Spleen (tissue), 11 donors: ENCODE measurements at regions not wholly inside any gene's neighbourhood (a gene's known extent, or its start where the extent isn't known, plus 50 kb on each side); places are given as distances from the start of the nearest gene placed in this dataset.

Source experiments
- DNase-seq: peaks from one replicate; pipeline ENCODE4 v3.0.0-alpha.2; 2020
- H3K27ac ChIP-seq, 8 donors: fragments of 200-600 bp; sonication (generic) in 7 of 8; 1 replicate in 4 of 8; 2 replicates in 4 of 8; pipeline versions ENCODE4 v1.5.0 to v1.8.0; 2016 to 2021; ENCODE audit warnings: inconsistent platforms in 4 of 8, mild to moderate bottlenecking in 4 of 8, moderate library complexity in 1 of 8
- H3K27me3 ChIP-seq, 7 donors: fragments of 200-600 bp; sonication (generic) in 6 of 7; replicated peaks in 1 of 7; 1 replicate in 4 of 7; 2 replicates in 3 of 7; pipeline versions ENCODE4 v1.5.0 to v1.8.0; 2016 to 2021; ENCODE audit warnings: inconsistent platforms in 3 of 7, mild to moderate bottlenecking in 1 of 7
- H3K36me3 ChIP-seq, 6 donors: fragments of 200-600 bp; sonication (generic) in 5 of 6; 1 replicate in 4 of 6; 2 replicates in 2 of 6; pipeline versions ENCODE4 v1.5.0 to v1.8.0; 2016 to 2021; ENCODE audit warnings: inconsistent platforms in 2 of 6
- H3K4me1 ChIP-seq, 6 donors: fragments of 200-600 bp; sonication (generic) in 5 of 6; 1 replicate in 3 of 6; 2 replicates in 3 of 6; pipeline versions ENCODE4 v1.5.0 to v1.8.0; 2016 to 2021; ENCODE audit warnings: inconsistent platforms in 3 of 6
- H3K4me3 ChIP-seq, 8 donors: fragments of 200-600 bp; sonication (generic) in 7 of 8; 1 replicate in 4 of 8; 2 replicates in 4 of 8; pipeline versions ENCODE4 v1.5.0 to v1.8.0; 2016 to 2021; ENCODE audit warnings: inconsistent platforms in 4 of 8, mild to moderate bottlenecking in 4 of 8, moderate library complexity in 2 of 8
- H3K9me3 ChIP-seq, 8 donors: fragments of 200-600 bp; sonication (generic) in 7 of 8; 1 replicate in 4 of 8; 2 replicates in 4 of 8; pipeline versions ENCODE4 v1.5.0 to v1.8.0; 2016 to 2021; ENCODE audit warnings: inconsistent platforms in 4 of 8
- CTCF ChIP-seq, 11 experiments: fragments of 200-600 bp in 7 of 11; fragments of 450-650 bp in 4 of 11; sonication (generic) in 4 of 11; IDR thresholded peaks in 8 of 11; conservative IDR thresholded peaks in 3 of 11; 1 replicate in 7 of 11; 2 replicates in 4 of 11; pipeline versions ENCODE4 v1.4.0 to v1.8.0; 2016 to 2021; ENCODE audit warnings: antibody characterized with exemption in 11 of 11, inconsistent platforms in 4 of 11, mild to moderate bottlenecking in 1 of 11
- POLR2A ChIP-seq, 3 donors: fragments of 450-650 bp; IDR thresholded peaks; one replicate each; pipeline ENCODE4 v1.5.1; 2017; ENCODE audit warnings: antibody characterized with exemption in 3 of 3, mild to moderate bottlenecking in 1 of 3
- POLR2AphosphoS5 ChIP-seq, 3 donors: sonication (generic); formaldehyde crosslinking; IDR thresholded peaks; one replicate each; pipeline ENCODE4 v1.5.1; 2017; ENCODE audit warnings: antibody characterized with exemption in 3 of 3
- WGBS, 5 donors: extraction: QIAGEN DNeasy Blood & Tissue Kit in 3 of 5; methylation state at CpG; one replicate each; pipeline versions ENCODE4 v1.1.5 to v1.1.7; 2013 to 2018; 5-methylcytosine and 5-hydroxymethylcytosine counted together
- intact Hi-C: fragments of 100-400 bp; cut with DNase I; formaldehyde crosslinking; loops from one replicate; pipeline ENCODE4 v1.15.0; 2023; ENCODE audit warnings: low total_unique reads
- donor health status: healthy with polysubstance abuse.
- donor health status: DM: no; HTN: no; CAD: no; lungs with moderate emphysema.
- donor health status: DM: no; HTN: no; CAD: no.
- donor health status: Bipolar disorder and iron deficiency.
- donor health status: healthy.
- donor health status: DM: no; HTN: no; CAD: no.
- donor health status: DM: yes; HTN: yes; CAD: no.

- no peaks in the 10 kb centered on the region for H3K36me3 ChIP-seq
- DNase-seq, result no peak
- intact Hi-C loops, result no loop called here
- H3K27me3 ChIP-seq, result no peaks in the 10 kb centered on the region
- H3K4me3 ChIP-seq, result no peak overlapping the region
- TF ChIP-seq CTCF (IDR thresholded peaks at IDR 0.05 in 8 of 11, conservative IDR thresholded peaks at IDR 0.05 in 3 of 11) (no peak), POLR2AphosphoS5 (IDR thresholded peaks at IDR 0.05) (no peak), POLR2A (IDR thresholded peaks at IDR 0.05) (no peak)
- WGBS, 5 donors, result 37 to 59% (median 45%) methylated on average over 1 of the region's 1 CpG
- no peaks in the 10 kb centered on the region for H3K9me3 ChIP-seq
- no peaks in the 10 kb centered on the region for H3K4me1 ChIP-seq
- H3K27ac ChIP-seq, result no peak overlapping the region
These were observed 277.9 kb upstream of the IRAK1BP1 start for GRCh38 chr6:78589436-78589835.

GRCh38 chr6:78593898-78594667, 273.3 kb upstream of the IRAK1BP1 start:
- WGBS, 5 donors, result 77 to 88% (median 83%) methylated on average over 5 of the region's 5 CpGs

GRCh38 chr6:78594668-78595066, 272.7 kb upstream of the IRAK1BP1 start:
- Histone ChIP-seq H3K36me3 (no peaks in the 10 kb centered on the region), H3K4me1 (no peaks in the 10 kb centered on the region), H3K27me3 (no peaks in the 10 kb centered on the region), H3K9me3 (no peaks in the 10 kb centered on the region), H3K27ac (no peak overlapping the region), H3K4me3 (no peak overlapping the region)
- no peak for TF ChIP-seq POLR2A (IDR thresholded peaks at IDR 0.05)
- 79 to 92% (median 87%) methylated on average over 2 of the region's 2 CpGs for WGBS, 5 donors
- no peak for DNase-seq
- intact Hi-C loops, result no loop called here

More at GRCh38 chr6:78593898-78594667, 273.3 kb upstream of the IRAK1BP1 start:
- H3K36me3 ChIP-seq, result no peaks in the 10 kb centered on the region
- H3K27ac ChIP-seq, result no peak overlapping the region
- H3K4me1 ChIP-seq, result no peaks in the 10 kb centered on the region
- H3K27me3 ChIP-seq, result no peaks in the 10 kb centered on the region
- DNase-seq, result no peak
- TF ChIP-seq POLR2AphosphoS5 (IDR thresholded peaks at IDR 0.05), result no peak
- no peaks in the 10 kb centered on the region for H3K9me3 ChIP-seq
- intact Hi-C loops, result no loop called here
- no peak overlapping the region for H3K4me3 ChIP-seq

- no peaks in the 10 kb centered on the region for H3K36me3 ChIP-seq
- intact Hi-C loops, result no loop called here
- H3K4me1 ChIP-seq, result no peaks in the 10 kb centered on the region
- WGBS, 5 donors, result 74 to 90% (median 81%) methylated on average over 5 of the region's 5 CpGs
- no peak overlapping the region for H3K4me3 ChIP-seq
- no peaks in the 10 kb centered on the region for H3K27me3 ChIP-seq
- DNase-seq, result no peak
- no peaks in the 10 kb centered on the region for H3K9me3 ChIP-seq
- H3K27ac ChIP-seq, result no peak overlapping the region
- TF ChIP-seq CTCF (IDR thresholded peaks at IDR 0.05 in 8 of 11, conservative IDR thresholded peaks at IDR 0.05 in 3 of 11) (no peak), POLR2A (IDR thresholded peaks at IDR 0.05) (no peak), POLR2AphosphoS5 (IDR thresholded peaks at IDR 0.05) (no peak)
These were observed 269.4 kb upstream of the IRAK1BP1 start for GRCh38 chr6:78597966-78598365.

GRCh38 chr6:78598966-78599365, 268.4 kb upstream of the IRAK1BP1 start:
- 34 to 59% (median 48%) methylated on average over 1 of the region's 1 CpG for WGBS, 5 donors
- Histone ChIP-seq H3K4me3 (no peak overlapping the region), H3K36me3 (no peaks in the 10 kb centered on the region), H3K9me3 (no peaks in the 10 kb centered on the region), H3K27me3 (no peaks in the 10 kb centered on the region), H3K4me1 (no peaks in the 10 kb centered on the region), H3K27ac (no peak overlapping the region)
- DNase-seq, result no peak
- intact Hi-C loops, result no loop called here
- no peak for TF ChIP-seq CTCF (IDR thresholded peaks at IDR 0.05 in 8 of 11, conservative IDR thresholded peaks at IDR 0.05 in 3 of 11)
- no peak for TF ChIP-seq POLR2AphosphoS5 (IDR thresholded peaks at IDR 0.05)
- TF ChIP-seq POLR2A (IDR thresholded peaks at IDR 0.05), result no peak
